ENCODE measurements at regions not wholly inside any gene's neighbourhood (a gene's known extent, or its start where the extent isn't known, plus 50 kb on each side); places are given as distances from the start of the nearest gene placed in this dataset.

DNA sequence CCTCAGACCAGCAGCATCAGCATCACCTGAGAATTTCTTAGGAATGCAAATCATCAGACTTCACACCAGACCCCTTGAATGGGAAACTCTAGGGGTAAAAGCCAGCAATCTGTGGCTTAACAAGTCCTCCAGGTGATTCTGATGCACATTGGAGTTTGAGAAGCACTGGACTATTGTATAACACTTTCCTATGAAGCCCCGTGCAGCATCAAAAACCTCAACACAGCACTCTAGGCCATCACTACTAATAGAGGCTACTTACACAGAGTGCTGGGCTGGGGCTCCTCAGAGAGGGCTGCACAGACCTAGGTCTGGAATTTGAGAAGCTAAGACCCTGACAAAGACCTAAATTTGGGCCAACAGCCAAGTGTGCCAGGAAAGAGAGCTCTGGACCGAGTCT, 95.7 kb upstream of the ARAP3 start:
- no peak overlapping the region for H3K9ac ChIP-seq (ENCODE audit: low read depth, low read length, poor library complexity, severe bottlenecking)
- no peaks in the 10 kb centered on the region for H3K9me2 ChIP-seq (replicated peaks; ENCODE audit: low read depth, low read length)
- no peak overlapping the region for H3K4me3 ChIP-seq (ENCODE audit: low read length, poor library complexity, severe bottlenecking)
- no peaks in the 10 kb centered on the region for H3K79me2 ChIP-seq (ENCODE audit: insufficient read depth, low read length)
- peaks cover 6% of the 10 kb centered on the region for H3K4me1 ChIP-seq (ENCODE audit: insufficient read depth, low read length, poor library complexity, severe bottlenecking)
- H3F3A ChIP-seq (ENCODE audit: low read depth) = no peaks in the 10 kb centered on the region
- no peaks in the 10 kb centered on the region for H3K9me3 ChIP-seq (ENCODE audit: insufficient read depth, low read depth, low read length)
- no peak overlapping the region for H2AFZ ChIP-seq (ENCODE audit: low read length)
- H4K20me1 ChIP-seq (ENCODE audit: insufficient read depth, low read length, poor library complexity, severe bottlenecking) = no peaks in the 10 kb centered on the region
- no peaks in the 10 kb centered on the region for H3K27me3 ChIP-seq (ENCODE audit: insufficient read depth, low read length, poor library complexity, severe bottlenecking)
- no peak overlapping the region for H3K4me2 ChIP-seq (ENCODE audit: low read depth, low read length, poor library complexity, severe bottlenecking)
- no peaks in the 10 kb centered on the region for H3K36me3 ChIP-seq (ENCODE audit: insufficient read depth, low read length)
- no peak for TF ChIP-seq EZH2phosphoT487 (IDR thresholded peaks at IDR 0.05; ENCODE audit: borderline replicate concordance)
- TF ChIP-seq, protein P1, sequence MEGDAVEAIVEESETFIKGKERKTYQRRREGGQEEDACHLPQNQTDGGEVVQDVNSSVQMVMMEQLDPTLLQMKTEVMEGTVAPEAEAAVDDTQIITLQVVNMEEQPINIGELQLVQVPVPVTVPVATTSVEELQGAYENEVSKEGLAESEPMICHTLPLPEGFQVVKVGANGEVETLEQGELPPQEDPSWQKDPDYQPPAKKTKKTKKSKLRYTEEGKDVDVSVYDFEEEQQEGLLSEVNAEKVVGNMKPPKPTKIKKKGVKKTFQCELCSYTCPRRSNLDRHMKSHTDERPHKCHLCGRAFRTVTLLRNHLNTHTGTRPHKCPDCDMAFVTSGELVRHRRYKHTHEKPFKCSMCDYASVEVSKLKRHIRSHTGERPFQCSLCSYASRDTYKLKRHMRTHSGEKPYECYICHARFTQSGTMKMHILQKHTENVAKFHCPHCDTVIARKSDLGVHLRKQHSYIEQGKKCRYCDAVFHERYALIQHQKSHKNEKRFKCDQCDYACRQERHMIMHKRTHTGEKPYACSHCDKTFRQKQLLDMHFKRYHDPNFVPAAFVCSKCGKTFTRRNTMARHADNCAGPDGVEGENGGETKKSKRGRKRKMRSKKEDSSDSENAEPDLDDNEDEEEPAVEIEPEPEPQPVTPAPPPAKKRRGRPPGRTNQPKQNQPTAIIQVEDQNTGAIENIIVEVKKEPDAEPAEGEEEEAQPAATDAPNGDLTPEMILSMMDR (conservative IDR thresholded peaks at IDR 0.05; ENCODE audit: low read length) = no peak

DNA sequence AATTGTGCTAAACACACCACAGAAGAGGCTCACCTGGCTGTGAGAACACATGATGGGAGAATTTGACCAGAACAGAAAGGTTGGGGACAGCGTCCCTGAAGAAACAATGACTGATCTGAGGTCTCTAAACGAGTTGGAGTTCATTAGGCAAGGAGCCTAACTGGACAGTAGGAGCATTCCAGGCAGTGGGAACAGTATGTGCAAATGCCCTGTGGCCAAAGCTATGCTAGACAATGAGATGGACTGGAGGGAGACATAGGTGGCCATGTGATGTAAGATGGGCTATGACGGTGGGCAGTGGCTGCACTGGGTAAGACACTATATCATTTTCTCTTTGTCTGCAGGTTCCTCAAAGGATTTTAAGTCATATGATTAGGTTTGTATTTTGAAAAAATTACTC, 95.1 kb upstream of the ARAP3 start:
- peaks cover 6% of the 10 kb centered on the region for H3K4me1 ChIP-seq (ENCODE audit: insufficient read depth, low read length, poor library complexity, severe bottlenecking)
- no peak overlapping the region for H3K4me2 ChIP-seq (ENCODE audit: low read depth, low read length, poor library complexity, severe bottlenecking)
- no peak overlapping the region for H3K9ac ChIP-seq (ENCODE audit: low read depth, low read length, poor library complexity, severe bottlenecking)
- no peaks in the 10 kb centered on the region for H3K27me3 ChIP-seq (ENCODE audit: insufficient read depth, low read length, poor library complexity, severe bottlenecking)
- no peak overlapping the region for H2AFZ ChIP-seq (ENCODE audit: low read length)
- no peak for TF ChIP-seq EZH2phosphoT487 (IDR thresholded peaks at IDR 0.05; ENCODE audit: borderline replicate concordance)
- no peaks in the 10 kb centered on the region for H4K20me1 ChIP-seq (ENCODE audit: insufficient read depth, low read length, poor library complexity, severe bottlenecking)
- H3K9me3 ChIP-seq (ENCODE audit: insufficient read depth, low read depth, low read length) = no peaks in the 10 kb centered on the region
- H3K4me3 ChIP-seq (ENCODE audit: low read length, poor library complexity, severe bottlenecking) = no peak overlapping the region
- H3K9me2 ChIP-seq (replicated peaks; ENCODE audit: low read depth, low read length) = no peaks in the 10 kb centered on the region
- H3F3A ChIP-seq (ENCODE audit: low read depth) = no peaks in the 10 kb centered on the region
- no peaks in the 10 kb centered on the region for H3K36me3 ChIP-seq (ENCODE audit: insufficient read depth, low read length)
- no peaks in the 10 kb centered on the region for H3K79me2 ChIP-seq (ENCODE audit: insufficient read depth, low read length)

DNA sequence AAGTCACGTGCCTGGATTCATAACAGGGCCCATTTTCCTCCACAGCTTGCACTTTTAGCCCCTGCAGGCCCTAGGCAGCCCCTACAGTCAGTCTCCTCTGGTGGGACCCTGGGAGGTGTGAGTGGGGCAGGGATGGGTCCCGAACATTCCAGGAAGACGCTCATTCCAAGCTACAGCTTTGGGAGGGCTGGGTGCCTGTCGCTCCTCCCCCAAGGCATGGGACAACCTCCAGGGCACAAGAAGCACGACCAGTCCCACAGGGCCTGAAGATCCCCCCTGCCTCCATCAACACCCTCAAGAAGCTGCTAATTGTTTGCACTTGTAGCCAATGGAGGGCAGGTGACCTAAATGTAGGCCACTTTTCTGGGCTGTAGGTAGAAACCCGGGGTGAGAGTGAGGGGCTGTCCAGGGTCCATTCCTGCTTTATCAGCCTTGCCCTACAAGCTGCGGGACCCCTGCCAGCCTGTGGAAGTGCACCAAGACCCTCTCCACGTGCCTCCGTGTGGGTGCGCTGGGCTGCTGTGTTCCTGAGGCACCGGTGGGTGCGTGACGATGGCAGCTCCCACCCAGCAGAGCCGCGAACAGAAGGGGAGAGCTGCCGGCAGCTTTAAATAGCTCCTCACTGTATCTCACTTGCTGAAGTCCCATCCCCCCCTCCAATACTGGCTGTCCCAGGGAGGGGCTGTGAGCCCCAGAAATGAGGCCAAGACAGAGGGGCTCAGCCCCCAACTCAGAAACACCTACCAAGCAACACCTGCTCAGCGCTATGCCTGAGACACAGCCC, 91.9 kb upstream of the ARAP3 start:
- H3K4me3 ChIP-seq (ENCODE audit: low read length, poor library complexity, severe bottlenecking) = no peak overlapping the region
- H3K79me2 ChIP-seq (ENCODE audit: insufficient read depth, low read length) = no peaks in the 10 kb centered on the region
- no peaks in the 10 kb centered on the region for H3K4me1 ChIP-seq (ENCODE audit: insufficient read depth, low read length, poor library complexity, severe bottlenecking)
- H3K27me3 ChIP-seq (ENCODE audit: insufficient read depth, low read length, poor library complexity, severe bottlenecking) = no peaks in the 10 kb centered on the region
- H4K20me1 ChIP-seq (ENCODE audit: insufficient read depth, low read length, poor library complexity, severe bottlenecking) = no peaks in the 10 kb centered on the region
- H3K4me2 ChIP-seq (ENCODE audit: low read depth, low read length, poor library complexity, severe bottlenecking) = no peak overlapping the region
- H2AFZ ChIP-seq (ENCODE audit: low read length) = no peak overlapping the region
- no peaks in the 10 kb centered on the region for H3K9me3 ChIP-seq (ENCODE audit: insufficient read depth, low read depth, low read length)
- TF ChIP-seq, protein P1 (conservative IDR thresholded peaks at IDR 0.05; ENCODE audit: low read length) = no peak
- no peak for TF ChIP-seq EZH2phosphoT487 (IDR thresholded peaks at IDR 0.05; ENCODE audit: borderline replicate concordance)
- H3K36me3 ChIP-seq (ENCODE audit: insufficient read depth, low read length) = no peaks in the 10 kb centered on the region
- no peak overlapping the region for H3K9ac ChIP-seq (ENCODE audit: low read depth, low read length, poor library complexity, severe bottlenecking)
- no peaks in the 10 kb centered on the region for H3K9me2 ChIP-seq (replicated peaks; ENCODE audit: low read depth, low read length)
- no peaks in the 10 kb centered on the region for H3F3A ChIP-seq (ENCODE audit: low read depth)

DNA sequence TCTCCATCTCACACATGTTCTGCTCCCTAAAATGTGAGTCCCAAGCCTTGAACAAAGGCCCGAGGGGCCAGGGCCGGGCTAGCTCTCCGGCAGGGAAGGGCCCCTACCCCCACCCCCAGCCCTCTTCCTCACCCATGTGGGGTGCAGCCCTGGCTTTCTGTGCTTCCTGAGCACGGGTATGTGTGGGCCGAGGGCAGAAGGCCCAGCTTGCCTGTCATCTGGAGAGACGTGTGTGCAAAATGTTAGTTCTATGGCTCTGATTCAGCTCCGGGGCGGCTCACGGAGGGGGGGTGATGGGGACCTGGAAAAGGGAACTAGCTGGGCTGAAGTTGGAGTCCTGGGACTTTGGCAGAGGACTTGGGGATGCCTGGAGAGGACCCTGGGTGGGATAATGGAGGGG, 90.3 kb upstream of the ARAP3 start:
- Histone ChIP-seq H3K36me3 (ENCODE audit: insufficient read depth, low read length) (no peaks in the 10 kb centered on the region), H3K9me2 (replicated peaks; ENCODE audit: low read depth, low read length) (no peaks in the 10 kb centered on the region), H3F3A (ENCODE audit: low read depth) (no peaks in the 10 kb centered on the region), H3K4me1 (ENCODE audit: insufficient read depth, low read length, poor library complexity, severe bottlenecking) (no peaks in the 10 kb centered on the region), H4K20me1 (ENCODE audit: insufficient read depth, low read length, poor library complexity, severe bottlenecking) (no peaks in the 10 kb centered on the region), H3K27me3 (ENCODE audit: insufficient read depth, low read length, poor library complexity, severe bottlenecking) (no peaks in the 10 kb centered on the region), H3K4me2 (ENCODE audit: low read depth, low read length, poor library complexity, severe bottlenecking) (no peak overlapping the region), H3K79me2 (ENCODE audit: insufficient read depth, low read length) (no peaks in the 10 kb centered on the region), H2AFZ (ENCODE audit: low read length) (no peak overlapping the region), H3K9me3 (ENCODE audit: insufficient read depth, low read depth, low read length) (no peaks in the 10 kb centered on the region), H3K4me3 (ENCODE audit: low read length, poor library complexity, severe bottlenecking) (no peak overlapping the region), H3K9ac (ENCODE audit: low read depth, low read length, poor library complexity, severe bottlenecking) (no peak overlapping the region)
- TF ChIP-seq, protein P1 (conservative IDR thresholded peaks at IDR 0.05; ENCODE audit: low read length) = no peak
- no peak for TF ChIP-seq EZH2phosphoT487 (IDR thresholded peaks at IDR 0.05; ENCODE audit: borderline replicate concordance)
